Neural cell (in vitro differentiated cells): ENCODE measurements at regions not wholly inside any gene's neighbourhood (a gene's known extent, or its start where the extent isn't known, plus 50 kb on each side); places are given as distances from the start of the nearest gene placed in this dataset.
"Not testable (repeated sequence)": the region's sequence is repeated elsewhere in the genome, so short reads cannot be mapped to it uniquely, and the experiment has no call there.

Experiments
- H2AFZ ChIP-seq: fragments of 200-600, 300-800 bp; sonication (generic), shearing (Covaris generic); 2 replicates; pipeline ENCODE4 v1.6.0; 2014; ENCODE audit warnings: low read depth, mild to moderate bottlenecking, antibody characterized with exemption, low read length, moderate library complexity
- H3F3A ChIP-seq: fragments of 200-600 bp; shearing (Covaris generic); 2 replicates; pipeline ENCODE4 v1.6.1; 2016; ENCODE audit warnings: mild to moderate bottlenecking, moderate library complexity, mixed read lengths, antibody characterized with exemption, low read length; ENCODE audit not compliant: insufficient read depth, poor library complexity, severe bottlenecking
- H3K27ac ChIP-seq: fragments of 200-600, 300-800 bp; sonication (generic), shearing (Covaris generic); 2 replicates; pipeline ENCODE4 v1.5.1; 2014; ENCODE audit warnings: mild to moderate bottlenecking, low read length, moderate library complexity
- H3K27me3 ChIP-seq: fragments of 300-800, 200-600 bp; sonication (generic), shearing (Covaris generic); 2 replicates; pipeline ENCODE4 v1.6.0; 2014; ENCODE audit warnings: mild to moderate bottlenecking, low read depth, low read length, moderate library complexity; ENCODE audit not compliant: insufficient read depth
- H3K36me3 ChIP-seq: fragments of 300-800, 200-600 bp; sonication (generic), shearing (Covaris generic); 2 replicates; pipeline ENCODE4 v1.5.1; 2014; ENCODE audit warnings: mild to moderate bottlenecking, antibody characterized with exemption, low read length, moderate library complexity; ENCODE audit not compliant: insufficient read depth
- H3K4me2 ChIP-seq: fragments of 300-800, 200-600 bp; sonication (generic), shearing (Covaris generic); 2 replicates; pipeline ENCODE4 v1.6.0; 2014; ENCODE audit warnings: mild to moderate bottlenecking, low read length
- H3K4me3 ChIP-seq: fragments of 300-800, 200-600 bp; sonication (generic), shearing (Covaris generic); 2 replicates; pipeline ENCODE4 v1.5.1; 2014; ENCODE audit warnings: mild to moderate bottlenecking, low read length, moderate library complexity
- H3K79me2 ChIP-seq: fragments of 200-600 bp; shearing (Covaris generic); replicated peaks from 2 replicates; pipeline ENCODE4 v1.6.0; 2014; ENCODE audit warnings: mild to moderate bottlenecking, low read length, moderate library complexity; ENCODE audit not compliant: insufficient read depth
- H3K9ac ChIP-seq: fragments of 300-800, 200-600 bp; sonication (generic), shearing (Covaris generic); 2 replicates; pipeline ENCODE4 v1.6.1; 2016; ENCODE audit warnings: mild to moderate bottlenecking, low read length, mixed read lengths
- H3K9me2 ChIP-seq: fragments of 200-600 bp; shearing (Covaris generic); 2 replicates; pipeline ENCODE4 v1.6.1; 2016; ENCODE audit warnings: mild to moderate bottlenecking, low read length, mixed read lengths; ENCODE audit not compliant: insufficient read depth
- H3K9me3 ChIP-seq: fragments of 200-600, 300-800 bp; sonication (generic), shearing (Covaris generic); 2 replicates; pipeline ENCODE4 v1.6.1; 2016; ENCODE audit warnings: mild to moderate bottlenecking, mixed run types, low read length, moderate library complexity, mixed read lengths
- H4K20me1 ChIP-seq: fragments of 200-600 bp; shearing (Covaris generic); 2 replicates; pipeline ENCODE4 v1.6.1; 2016; ENCODE audit warnings: mild to moderate bottlenecking, mixed run types; ENCODE audit not compliant: insufficient read depth

DNA sequence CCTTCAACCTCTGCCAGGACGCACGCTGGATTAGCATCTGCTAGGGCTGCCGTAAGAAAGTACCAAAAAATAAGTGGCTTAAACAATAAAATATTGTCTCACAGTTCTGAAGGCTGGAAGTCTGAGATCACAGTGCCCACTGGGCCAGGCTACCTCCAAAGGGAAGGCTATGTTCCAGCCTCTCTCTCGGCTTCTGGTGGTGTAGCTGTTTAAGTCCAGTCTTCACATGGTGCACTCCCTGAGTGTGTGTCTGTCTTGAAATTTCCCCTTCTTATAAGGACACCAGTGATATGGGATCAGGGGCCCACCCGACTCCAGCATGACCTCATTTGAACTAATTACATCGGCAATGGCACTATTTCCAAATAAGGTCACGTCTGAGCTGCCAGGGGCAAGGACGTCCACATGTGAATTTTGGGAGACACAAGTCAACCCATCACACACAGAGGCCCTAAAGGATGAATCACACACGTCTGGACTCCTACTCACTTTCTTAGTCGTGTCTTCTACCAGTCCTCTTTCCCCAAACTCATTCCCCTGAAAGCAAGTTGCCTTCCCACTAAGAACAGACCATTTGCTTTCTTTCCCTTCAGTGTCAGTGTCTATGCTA is 359.4 kb downstream of the BCL2L11 start:
- not testable (repeated sequence) for H3K79me2 ChIP-seq, H3K9me2 ChIP-seq, H3K4me3 ChIP-seq, H2AFZ ChIP-seq, H4K20me1 ChIP-seq, H3K27ac ChIP-seq, H3K9ac ChIP-seq, H3K36me3 ChIP-seq, H3K9me3 ChIP-seq, H3F3A ChIP-seq, H3K4me2 ChIP-seq, H3K27me3 ChIP-seq

DNA sequence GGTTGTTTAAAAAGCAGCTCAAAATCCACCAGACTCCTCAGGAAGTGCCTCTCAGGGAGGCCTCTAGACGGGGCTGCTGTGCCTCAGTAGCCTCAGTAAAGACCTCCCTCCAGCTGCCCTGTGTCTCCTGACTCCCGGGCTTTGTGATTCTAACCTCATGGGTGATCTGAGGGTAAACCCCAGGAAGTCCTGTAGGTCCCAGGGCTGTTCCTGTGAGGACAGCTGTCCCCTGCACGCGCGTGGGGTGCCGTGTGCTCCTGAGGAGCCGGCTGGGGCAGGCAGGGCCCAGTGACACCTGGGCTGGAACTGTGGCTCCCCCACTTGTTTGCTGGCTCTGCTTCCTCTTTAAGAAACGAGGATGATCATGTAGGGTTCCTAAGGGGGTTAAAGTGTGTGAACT is 359.9 kb downstream of the BCL2L11 start:
- not testable (repeated sequence) for H3K9ac ChIP-seq, H3K79me2 ChIP-seq, H4K20me1 ChIP-seq

DNA sequence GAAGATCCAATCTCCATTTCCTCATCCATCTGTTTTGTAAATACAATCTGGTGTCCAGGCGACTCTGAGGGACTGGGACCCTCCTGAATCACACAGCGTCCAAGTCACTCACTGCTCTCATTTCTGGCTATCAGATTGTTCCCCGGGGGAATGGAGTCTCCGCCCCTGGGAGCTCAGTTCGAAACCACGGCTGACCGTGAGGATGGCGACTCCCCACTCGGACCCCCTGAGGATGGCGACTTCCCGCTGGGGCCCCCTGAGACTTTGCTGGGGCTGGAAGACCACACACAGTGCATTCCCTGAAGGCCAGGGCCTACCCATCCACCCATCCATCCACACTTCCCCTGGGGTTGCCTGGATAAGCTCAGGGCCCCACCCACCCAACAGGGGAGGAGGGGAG is 360.5 kb downstream of the BCL2L11 start:
- not testable (repeated sequence) for H3K4me3 ChIP-seq, H3K36me3 ChIP-seq, H2AFZ ChIP-seq, H3K9me3 ChIP-seq, H3K27me3 ChIP-seq, H4K20me1 ChIP-seq, H3K4me2 ChIP-seq, H3K9me2 ChIP-seq, H3K79me2 ChIP-seq, H3F3A ChIP-seq, H3K9ac ChIP-seq, H3K27ac ChIP-seq

More for the DNA sequence above, 359.9 kb downstream of the BCL2L11 start:
- not testable (repeated sequence) for H3K36me3 ChIP-seq, H2AFZ ChIP-seq, H3F3A ChIP-seq, H3K27me3 ChIP-seq, H3K27ac ChIP-seq, H3K9me2 ChIP-seq, H3K4me3 ChIP-seq, H3K9me3 ChIP-seq, H3K4me2 ChIP-seq

DNA sequence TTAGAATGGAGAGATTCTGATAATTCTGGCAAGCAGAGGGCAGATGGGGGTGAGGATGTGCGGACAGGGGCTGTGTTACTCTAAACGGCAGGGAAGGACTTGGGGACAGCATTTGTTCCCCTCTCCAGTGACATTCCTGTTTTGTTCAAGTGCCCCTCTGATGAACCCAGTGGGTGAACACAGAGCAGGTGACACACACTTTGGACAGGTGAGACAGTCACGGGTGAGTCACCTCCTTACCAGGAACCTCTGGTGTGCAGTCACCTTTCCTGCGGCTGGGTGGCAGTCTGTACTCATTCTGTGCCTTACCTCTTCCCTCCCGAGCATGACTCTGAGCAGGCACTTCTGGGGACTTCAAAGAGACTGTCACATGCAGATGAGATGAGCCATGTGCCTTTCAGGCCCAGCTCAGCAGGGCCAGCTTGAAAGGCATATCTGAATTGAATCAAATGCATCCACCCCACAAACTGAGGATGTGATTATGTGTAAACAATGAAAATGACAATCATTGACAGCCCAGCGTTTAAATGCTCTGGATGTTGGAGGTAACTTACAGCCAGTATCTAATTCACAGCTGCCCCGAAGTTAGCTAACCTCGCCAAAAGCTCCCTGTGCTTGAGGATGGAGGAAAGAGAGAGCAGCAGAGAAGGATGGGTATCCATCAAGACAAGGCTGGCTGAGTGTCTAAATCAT is 362.4 kb downstream of the BCL2L11 start:
- H3K4me3 ChIP-seq, H3K9me2 ChIP-seq, H2AFZ ChIP-seq, H3K27me3 ChIP-seq, H3K9me3 ChIP-seq, H3K9ac ChIP-seq, H3K36me3 ChIP-seq, H4K20me1 ChIP-seq, H3K4me2 ChIP-seq, H3K27ac ChIP-seq, H3K79me2 ChIP-seq, H3F3A ChIP-seq: not testable (repeated sequence)

DNA sequence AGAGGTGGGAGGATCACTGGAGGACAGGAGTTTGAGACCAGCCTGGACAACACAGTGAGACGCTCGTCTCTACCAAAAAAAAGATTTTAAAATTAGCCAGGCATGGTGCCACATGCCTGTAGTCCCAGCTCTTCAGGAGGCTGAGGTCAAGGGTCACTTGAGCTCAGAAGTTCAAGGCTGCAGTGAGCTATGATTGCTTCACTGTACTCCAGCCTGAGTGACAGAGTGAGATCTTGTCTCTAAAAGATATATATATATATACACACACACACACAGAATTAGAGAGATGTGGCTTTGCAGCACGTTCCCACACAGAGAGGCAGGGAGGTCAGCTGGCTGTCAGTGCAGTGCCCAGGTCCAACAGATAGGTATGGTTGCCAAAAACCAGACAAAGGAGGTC is 363.4 kb downstream of the BCL2L11 start:
- not testable (repeated sequence) for H3K9me3 ChIP-seq, H3K27me3 ChIP-seq, H3K9me2 ChIP-seq, H4K20me1 ChIP-seq, H3F3A ChIP-seq, H3K9ac ChIP-seq, H3K27ac ChIP-seq, H3K4me3 ChIP-seq, H3K4me2 ChIP-seq, H3K79me2 ChIP-seq, H3K36me3 ChIP-seq, H2AFZ ChIP-seq

DNA sequence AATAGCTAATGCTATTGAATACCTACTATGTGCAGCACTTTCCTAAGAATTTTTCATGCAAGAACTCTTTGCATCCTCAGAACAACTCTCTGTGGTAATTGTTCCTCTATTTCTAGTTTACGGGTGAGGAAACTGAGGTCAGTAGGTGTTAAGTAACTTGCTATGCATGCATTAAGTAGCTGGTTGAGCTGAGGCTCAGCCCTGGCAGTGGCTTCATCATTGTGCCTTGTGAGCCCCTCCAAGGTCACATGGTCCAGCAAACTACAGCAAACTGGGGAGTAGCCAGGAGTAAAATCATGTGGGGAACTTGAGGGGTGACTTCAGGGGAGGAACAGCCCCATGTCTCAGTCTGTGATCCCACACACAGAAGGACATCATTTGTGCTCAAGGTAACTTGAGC is 365.2 kb downstream of the BCL2L11 start:
- H3K27me3 ChIP-seq, H3K9me3 ChIP-seq, H3K9ac ChIP-seq, H3K4me3 ChIP-seq, H3K27ac ChIP-seq, H4K20me1 ChIP-seq, H3K4me2 ChIP-seq, H2AFZ ChIP-seq, H3K9me2 ChIP-seq, H3K79me2 ChIP-seq, H3K36me3 ChIP-seq, H3F3A ChIP-seq: not testable (repeated sequence)

DNA sequence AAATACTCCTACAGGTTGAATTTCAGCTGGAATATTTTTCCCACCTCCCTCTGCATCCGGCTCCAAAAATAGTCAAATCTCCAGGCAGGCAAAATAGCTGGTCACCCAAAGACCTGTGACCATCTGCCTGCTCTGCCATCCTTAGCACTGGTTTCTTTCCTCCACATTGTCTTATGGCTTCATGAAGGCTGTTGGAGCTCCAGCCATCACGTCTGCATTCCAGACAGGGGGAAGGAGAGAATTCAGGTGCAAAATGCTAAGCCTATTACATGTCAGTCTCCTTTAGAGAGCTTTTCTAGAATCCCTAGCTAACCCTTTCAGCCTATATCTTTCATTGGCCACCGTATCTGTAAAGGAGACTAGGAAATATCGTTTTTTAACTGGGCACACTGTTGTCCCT is 367.7 kb downstream of the BCL2L11 start:
- not testable (repeated sequence) for H3K9me2 ChIP-seq, H3K4me2 ChIP-seq, H2AFZ ChIP-seq, H3K9ac ChIP-seq, H3K4me3 ChIP-seq, H3F3A ChIP-seq, H3K27ac ChIP-seq, H3K27me3 ChIP-seq, H3K9me3 ChIP-seq, H3K36me3 ChIP-seq, H3K79me2 ChIP-seq, H4K20me1 ChIP-seq

DNA sequence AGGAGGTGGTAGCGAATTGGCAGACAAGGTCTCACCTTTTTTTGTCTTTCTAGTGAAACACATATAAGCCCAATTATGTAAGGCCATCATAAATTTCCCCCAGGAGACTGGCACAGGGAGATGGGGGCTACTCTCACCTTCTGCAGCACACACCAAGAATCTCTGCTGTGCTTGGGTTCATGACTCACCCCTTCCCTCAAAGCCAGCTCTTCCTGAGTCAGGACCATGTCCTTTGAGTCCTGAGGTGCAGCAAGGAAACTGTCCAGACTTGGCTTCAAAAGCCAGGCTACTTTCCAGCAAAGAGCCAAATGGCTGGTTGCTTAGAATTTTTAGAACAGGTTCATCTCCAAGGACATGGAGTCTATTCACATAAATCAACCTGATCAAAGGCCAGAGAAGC is 368.7 kb downstream of the BCL2L11 start:
- not testable (repeated sequence) for H3K9me3 ChIP-seq, H3K4me2 ChIP-seq, H3K79me2 ChIP-seq, H3K27me3 ChIP-seq, H3K4me3 ChIP-seq, H2AFZ ChIP-seq, H3K36me3 ChIP-seq, H3K9me2 ChIP-seq, H3F3A ChIP-seq, H4K20me1 ChIP-seq, H3K27ac ChIP-seq, H3K9ac ChIP-seq
